ENCODE measurements at regions not wholly inside any gene's neighbourhood (a gene's known extent, or its start where the extent isn't known, plus 50 kb on each side); places are given as distances from the start of the nearest gene placed in this dataset.

DNA sequence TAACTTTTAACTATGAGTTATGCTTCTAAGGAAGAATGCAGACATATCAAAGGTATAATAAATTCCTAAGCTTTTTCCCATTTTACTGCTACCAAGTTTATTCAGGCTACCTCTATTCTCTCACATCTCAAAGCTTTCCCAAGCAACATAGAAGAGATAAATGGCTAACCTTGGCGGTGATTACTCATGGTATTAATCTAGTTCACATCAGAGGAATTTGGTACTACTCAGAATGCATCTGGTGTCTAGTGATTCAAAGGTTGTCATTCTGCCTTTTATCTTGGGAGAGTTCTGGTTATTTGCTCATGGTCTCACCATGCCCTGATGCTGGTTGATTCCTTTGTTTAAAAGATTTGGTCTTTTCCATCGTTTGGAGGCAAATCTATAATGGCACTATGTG, 182.7 kb downstream of the TAF11L14 start:
- POLR2A ChIA-PET, result no interaction called here
- no peak for DNase-seq (ENCODE audit: extremely low spot score)
- TF ChIP-seq, protein P1, sequence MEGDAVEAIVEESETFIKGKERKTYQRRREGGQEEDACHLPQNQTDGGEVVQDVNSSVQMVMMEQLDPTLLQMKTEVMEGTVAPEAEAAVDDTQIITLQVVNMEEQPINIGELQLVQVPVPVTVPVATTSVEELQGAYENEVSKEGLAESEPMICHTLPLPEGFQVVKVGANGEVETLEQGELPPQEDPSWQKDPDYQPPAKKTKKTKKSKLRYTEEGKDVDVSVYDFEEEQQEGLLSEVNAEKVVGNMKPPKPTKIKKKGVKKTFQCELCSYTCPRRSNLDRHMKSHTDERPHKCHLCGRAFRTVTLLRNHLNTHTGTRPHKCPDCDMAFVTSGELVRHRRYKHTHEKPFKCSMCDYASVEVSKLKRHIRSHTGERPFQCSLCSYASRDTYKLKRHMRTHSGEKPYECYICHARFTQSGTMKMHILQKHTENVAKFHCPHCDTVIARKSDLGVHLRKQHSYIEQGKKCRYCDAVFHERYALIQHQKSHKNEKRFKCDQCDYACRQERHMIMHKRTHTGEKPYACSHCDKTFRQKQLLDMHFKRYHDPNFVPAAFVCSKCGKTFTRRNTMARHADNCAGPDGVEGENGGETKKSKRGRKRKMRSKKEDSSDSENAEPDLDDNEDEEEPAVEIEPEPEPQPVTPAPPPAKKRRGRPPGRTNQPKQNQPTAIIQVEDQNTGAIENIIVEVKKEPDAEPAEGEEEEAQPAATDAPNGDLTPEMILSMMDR (IDR thresholded peaks at IDR 0.05; ENCODE audit: control extremely low read depth, extremely low read depth, low read depth, missing control alignments), result no peak
- CTCF ChIA-PET, result no interaction called here

DNA sequence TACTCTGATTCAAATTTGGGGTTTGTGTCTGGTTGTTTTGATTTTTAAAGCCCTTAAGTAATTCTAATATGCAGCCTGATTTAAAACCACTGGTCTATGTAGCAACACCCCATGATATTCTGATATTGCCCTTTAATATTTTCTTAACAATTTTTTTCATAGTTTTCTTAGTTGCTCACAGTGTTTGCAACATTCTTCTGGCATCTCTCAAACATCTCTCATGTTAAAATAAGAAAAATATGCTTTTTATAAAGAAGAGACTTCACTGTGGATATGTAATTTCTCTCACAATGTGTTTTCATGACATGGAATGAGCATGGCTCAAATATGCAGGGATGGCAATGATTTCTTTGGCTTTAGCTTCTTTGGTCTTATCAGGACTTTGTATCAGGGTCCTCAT, 183.7 kb downstream of the TAF11L14 start:
- TF ChIP-seq, protein P1 (IDR thresholded peaks at IDR 0.05; ENCODE audit: control extremely low read depth, extremely low read depth, low read depth, missing control alignments), result no peak
- CTCF ChIA-PET, result no interaction called here
- DNase-seq (ENCODE audit: extremely low spot score), result no peak
- POLR2A ChIA-PET, result no interaction called here

DNA sequence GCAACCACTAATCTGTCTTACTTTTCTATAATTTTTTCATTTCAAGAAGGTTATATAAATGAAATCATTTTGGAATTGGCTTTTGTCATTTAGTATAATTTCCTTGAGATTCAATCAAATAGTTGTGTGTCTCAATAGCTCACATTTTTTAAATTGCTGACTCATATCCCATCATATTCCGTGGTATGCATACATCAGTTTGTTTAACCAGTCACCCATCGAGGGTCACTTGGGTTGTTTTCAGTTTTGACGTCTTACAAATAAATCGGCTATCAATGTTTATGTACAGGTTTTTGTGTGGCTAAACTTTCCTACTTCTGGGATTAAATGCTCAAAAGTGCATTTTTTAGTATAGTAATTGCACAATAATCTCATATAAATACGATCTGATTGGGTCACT, 185.5 kb downstream of the TAF11L14 start:
- no peak for DNase-seq (ENCODE audit: extremely low spot score)
- ChIA-PET POLR2A (no interaction called here), CTCF (interaction anchor here (1.3 kb wide), 1 partner anchor 16 kb away, joined by 3 read pairs; no protein-coding TSS in a partner anchor)
- TF ChIP-seq, protein P1 (IDR thresholded peaks at IDR 0.05; ENCODE audit: control extremely low read depth, extremely low read depth, low read depth, missing control alignments), result no peak

DNA sequence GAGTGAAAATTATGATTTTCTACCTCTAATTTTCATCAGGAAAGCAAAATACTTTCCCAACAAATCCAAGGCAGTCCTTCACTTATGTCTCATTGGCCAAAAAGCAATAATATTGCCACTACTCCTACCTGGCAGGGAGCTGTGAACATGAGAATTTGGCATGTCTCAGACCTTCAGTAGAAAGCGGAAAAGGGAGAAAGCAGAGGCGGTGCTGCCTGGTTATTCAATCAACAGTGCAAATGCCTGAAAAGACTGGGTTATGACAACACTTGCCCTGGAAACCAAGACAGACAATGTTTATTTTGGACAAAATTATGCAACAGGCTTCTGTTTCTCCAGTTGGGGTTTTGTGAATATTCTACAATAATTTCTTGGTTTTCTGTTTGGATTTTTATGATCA, 194.4 kb downstream of the TAF11L14 start:
- no peak for DNase-seq (ENCODE audit: extremely low spot score)
- CTCF ChIA-PET, result no interaction called here
- TF ChIP-seq, protein P1 (IDR thresholded peaks at IDR 0.05; ENCODE audit: control extremely low read depth, extremely low read depth, low read depth, missing control alignments), result no peak
- POLR2A ChIA-PET, result no interaction called here

DNA sequence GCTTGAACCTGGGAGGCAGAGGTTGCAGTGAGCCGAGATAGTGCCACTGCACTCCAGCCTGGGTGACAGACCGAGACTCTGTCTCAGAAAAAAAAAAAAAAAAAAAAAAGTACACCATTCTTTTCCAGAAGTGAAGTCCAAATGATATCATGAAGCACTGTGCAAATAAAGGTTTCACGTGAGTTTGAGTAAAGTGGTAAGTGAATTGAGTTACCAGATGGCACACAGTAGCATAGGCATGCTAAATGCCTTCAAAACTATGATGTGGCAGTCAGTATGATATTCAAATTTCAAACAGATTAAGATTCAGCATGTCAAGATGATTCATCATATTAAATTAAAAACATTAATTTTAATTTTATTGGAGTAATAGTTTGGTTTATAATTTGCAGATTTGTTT, 195.2 kb downstream of the TAF11L14 start:
- TF ChIP-seq, protein P1 (IDR thresholded peaks at IDR 0.05; ENCODE audit: control extremely low read depth, extremely low read depth, low read depth, missing control alignments), result no peak
- DNase-seq (ENCODE audit: extremely low spot score), result no peak
- ChIA-PET CTCF (no interaction called here), POLR2A (no interaction called here)

DNA sequence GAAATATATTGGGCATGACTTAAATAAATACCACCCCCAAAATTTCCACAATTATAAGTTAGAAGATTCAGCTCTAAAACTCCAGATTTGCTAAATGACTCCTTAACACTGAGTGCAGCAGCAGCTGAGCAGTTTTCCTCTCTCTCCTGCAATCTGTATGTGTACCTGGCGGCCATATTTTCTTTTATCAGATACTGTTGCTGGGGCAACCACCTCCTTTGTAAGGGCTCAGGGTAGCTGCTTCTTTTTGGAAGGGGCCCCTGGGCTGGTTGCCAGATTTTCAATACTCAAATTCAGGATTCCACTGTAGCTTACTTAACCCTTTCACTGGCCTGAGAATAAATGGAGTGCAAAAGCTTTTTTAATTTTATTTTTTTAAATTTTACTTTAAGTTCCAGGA, 197.0 kb downstream of the TAF11L14 start:
- ChIA-PET POLR2A (no interaction called here), CTCF (no interaction called here)
- DNase-seq (ENCODE audit: extremely low spot score), result no peak
- TF ChIP-seq, protein P1 (IDR thresholded peaks at IDR 0.05; ENCODE audit: control extremely low read depth, extremely low read depth, low read depth, missing control alignments), result no peak
